Mesenchymal stem cell (in vitro differentiated cells and primary cell): ENCODE measurements at regions not wholly inside any gene's neighbourhood (a gene's known extent, or its start where the extent isn't known, plus 50 kb on each side); places are given as distances from the start of the nearest gene placed in this dataset.
A peak's percentile ranks its signal among the peaks of the same experiment; 100 is the strongest.
"Not testable (repeated sequence)": the region's sequence is repeated elsewhere in the genome, so short reads cannot be mapped to it uniquely, and the experiment has no call there.

ENCODE experiments used
- DNase-seq: peaks from one replicate; pipeline ENCODE4 v3.0.0-alpha.2; 2013
- H2AFZ ChIP-seq: one replicate; pipeline ENCODE4 v1.6.1; 2013; ENCODE audit warnings: low read depth, mild to moderate bottlenecking, control low read depth, inconsistent platforms, low read length, moderate library complexity
- H2AK5ac ChIP-seq: 2 replicates; pipeline ENCODE4 v1.6.1; 2013; ENCODE audit warnings: low read length, moderate library complexity, mild to moderate bottlenecking, inconsistent platforms; ENCODE audit not compliant: severe bottlenecking
- H2BK120ac ChIP-seq: one replicate; pipeline ENCODE4 v1.6.1; 2013; ENCODE audit warnings: low read depth, mild to moderate bottlenecking, inconsistent platforms, low read length, moderate library complexity
- H2BK12ac ChIP-seq, 2 experiments: one replicate each; pipeline ENCODE4 v1.6.1; 2013; ENCODE audit warnings: inconsistent platforms in 2 of 2, low read length in 2 of 2, mild to moderate bottlenecking in 2 of 2, moderate library complexity in 2 of 2, control low read depth in 1 of 2
- H2BK15ac ChIP-seq: one replicate; pipeline ENCODE4 v1.6.1; 2013; ENCODE audit warnings: mild to moderate bottlenecking, low read depth, inconsistent platforms; ENCODE audit not compliant: poor library complexity, severe bottlenecking
- H2BK5ac ChIP-seq: 2 replicates; pipeline ENCODE4 v1.6.1; 2013; ENCODE audit warnings: low read depth, mild to moderate bottlenecking, low read length, control low read depth, inconsistent platforms; ENCODE audit not compliant: poor library complexity, severe bottlenecking
- H3K14ac ChIP-seq, 2 experiments: one replicate each; pipeline ENCODE4 v1.6.1; 2013; ENCODE audit warnings: inconsistent platforms in 2 of 2, low read length in 2 of 2, control low read depth in 1 of 2, mild to moderate bottlenecking in 1 of 2, moderate library complexity in 1 of 2
- H3K18ac ChIP-seq, 2 experiments: one replicate each; pipeline ENCODE4 v1.6.1; 2013; ENCODE audit warnings: inconsistent platforms in 2 of 2, low read length in 2 of 2, control low read depth in 1 of 2, low read depth in 1 of 2, mild to moderate bottlenecking in 1 of 2
- H3K23ac ChIP-seq, 2 experiments: one replicate each; pipeline ENCODE4 v1.6.1; 2013; ENCODE audit warnings: inconsistent platforms in 2 of 2, low read length in 2 of 2, mild to moderate bottlenecking in 2 of 2, moderate library complexity in 2 of 2, control low read depth in 1 of 2
- H3K27ac ChIP-seq: 2 replicates; pipeline ENCODE4 v1.5.1; 2013; ENCODE audit warnings: mild to moderate bottlenecking, moderate library complexity, low read length, control low read depth, inconsistent platforms; ENCODE audit not compliant: poor library complexity, severe bottlenecking
- H3K27me3 ChIP-seq, 2 experiments: 2 replicates each; pipeline versions ENCODE4 v1.6.1 to v1.7.0; 2013; ENCODE audit warnings: low read length in 2 of 2, mild to moderate bottlenecking in 2 of 2, moderate library complexity in 2 of 2, control low read depth in 1 of 2, inconsistent platforms in 1 of 2; ENCODE audit not compliant: control insufficient read depth in 1 of 2, insufficient read depth in 1 of 2
- H3K36me3 ChIP-seq, 2 experiments: 2 replicates each; pipeline versions ENCODE4 v1.6.1 to v1.7.0; 2013; ENCODE audit warnings: low read length in 2 of 2, control low read depth in 1 of 2, inconsistent platforms in 1 of 2, low read depth in 1 of 2, mild to moderate bottlenecking in 1 of 2; ENCODE audit not compliant: insufficient read depth in 2 of 2, control insufficient read depth in 1 of 2
- H3K4ac ChIP-seq, 2 experiments: one replicate each; pipeline ENCODE4 v1.6.1; 2013; ENCODE audit warnings: inconsistent platforms in 2 of 2, low read length in 2 of 2, mild to moderate bottlenecking in 2 of 2, moderate library complexity in 2 of 2, control low read depth in 1 of 2, low read depth in 1 of 2
- H3K4me1 ChIP-seq: 2 replicates; pipeline ENCODE4 v1.6.1; 2013; ENCODE audit warnings: low read depth, low read length, control low read depth; ENCODE audit not compliant: control insufficient read depth, insufficient read depth
- H3K4me2 ChIP-seq: 2 replicates; pipeline ENCODE4 v1.6.1; 2013; ENCODE audit warnings: low read length, mild to moderate bottlenecking, inconsistent platforms; ENCODE audit not compliant: poor library complexity, severe bottlenecking
- H3K4me3 ChIP-seq, 2 experiments: 2 replicates each; pipeline versions ENCODE4 v1.5.1 to v1.7.0; 2013; ENCODE audit warnings: low read length in 2 of 2, mild to moderate bottlenecking in 2 of 2, control low read depth in 1 of 2, low read depth in 1 of 2; ENCODE audit not compliant: insufficient read depth in 1 of 2
- H3K79me1 ChIP-seq: replicated peaks from 2 replicates; pipeline ENCODE4 v1.6.1; 2013; ENCODE audit warnings: mild to moderate bottlenecking, control low read depth, low read length, inconsistent platforms; ENCODE audit not compliant: poor library complexity, severe bottlenecking
- H3K9ac ChIP-seq: 2 replicates; pipeline ENCODE4 v1.7.0; 2013; ENCODE audit warnings: mild to moderate bottlenecking, low read length, moderate library complexity
- H3K9me3 ChIP-seq: 2 replicates; pipeline ENCODE4 v1.7.0; 2013; ENCODE audit warnings: mild to moderate bottlenecking, low read length; ENCODE audit not compliant: control insufficient read depth
- H4K8ac ChIP-seq: one replicate; pipeline ENCODE4 v1.6.1; 2013; ENCODE audit warnings: inconsistent platforms, mild to moderate bottlenecking, low read length, moderate library complexity
- H4K91ac ChIP-seq: one replicate; pipeline ENCODE4 v1.6.1; 2013; ENCODE audit warnings: mild to moderate bottlenecking, low read length, inconsistent platforms
- WGBS: methylation state at CpG from one replicate; pipeline ENCODE4 v1.1.7; 2013; ENCODE audit warnings: mixed read lengths; 5-methylcytosine and 5-hydroxymethylcytosine counted together

GRCh38 chr6:63510849-63511248, 61.4 kb upstream of the LOC128125822 start:
- Histone ChIP-seq H3K4me1 (no peaks in the 10 kb centered on the region), H2BK5ac (no peak overlapping the region), H2AFZ (no peak overlapping the region), H3K27ac (no peak overlapping the region), H3K4me2 (no peak overlapping the region), H4K91ac (no peak overlapping the region), H2AK5ac (no peak overlapping the region), H3K9me3 (no peaks in the 10 kb centered on the region), H3K36me3 (no peaks in the 10 kb centered on the region), H2BK120ac (no peak overlapping the region), H3K18ac (no peak overlapping the region), H2BK15ac (no peak overlapping the region), H3K4ac (no peak overlapping the region), H3K4me3 (no peak overlapping the region), H3K27me3 (no peaks in the 10 kb centered on the region), H3K14ac (no peak overlapping the region), H3K23ac (no peak overlapping the region), H3K9ac (no peak overlapping the region), H4K8ac (no peak overlapping the region), H2BK12ac (peak overlapping the region in 1 of 2 experiments; percentile 8), H3K79me1 (no peaks in the 10 kb centered on the region)
- DNase-seq = no peak
- 85% methylated on average over 3 of the region's 4 CpGs for WGBS

- Histone ChIP-seq H2AK5ac (no peak overlapping the region), H2BK120ac (no peak overlapping the region), H2BK12ac (peak overlapping the region in 1 of 2 experiments; percentile 63), H3K9ac (no peak overlapping the region), H3K27ac (no peak overlapping the region), H4K8ac (no peak overlapping the region), H3K27me3 (no peaks in the 10 kb centered on the region), H2BK15ac (no peak overlapping the region), H4K91ac (no peak overlapping the region), H3K4ac (no peak overlapping the region), H3K23ac (no peak overlapping the region), H3K4me3 (no peak overlapping the region), H3K18ac (no peak overlapping the region), H3K4me2 (no peak overlapping the region), H3K14ac (no peak overlapping the region), H3K9me3 (no peaks in the 10 kb centered on the region), H3K36me3 (no peaks in the 10 kb centered on the region), H3K4me1 (no peaks in the 10 kb centered on the region), H2BK5ac (no peak overlapping the region), H2AFZ (no peak overlapping the region), H3K79me1 (no peaks in the 10 kb centered on the region)
- 75% methylated on average over 1 of the region's 4 CpGs for WGBS
- DNase-seq = no peak
These were observed 57.6 kb upstream of the LOC128125822 start for GRCh38 chr6:63514488-63515173.

GRCh38 chr6:63515227-63515626, 57.1 kb upstream of the LOC128125822 start:
- H3K4me2 ChIP-seq, H3K4me3 ChIP-seq, H2BK12ac ChIP-seq, H3K4ac ChIP-seq, H2BK5ac ChIP-seq, H4K8ac ChIP-seq, H3K9me3 ChIP-seq, H3K14ac ChIP-seq, H3K23ac ChIP-seq, H2AK5ac ChIP-seq, H3K18ac ChIP-seq, H3K36me3 ChIP-seq, H2AFZ ChIP-seq, H2BK120ac ChIP-seq, H3K27me3 ChIP-seq, H3K27ac ChIP-seq, H3K9ac ChIP-seq, H4K91ac ChIP-seq, H3K79me1 ChIP-seq, H3K4me1 ChIP-seq, H2BK15ac ChIP-seq, DNase-seq: not testable (repeated sequence)
- WGBS = 92% methylated on average over 2 of the region's 5 CpGs

- Histone ChIP-seq H2BK12ac (no peak overlapping the region), H3K4me3 (no peak overlapping the region), H3K9ac (no peak overlapping the region), H3K27ac (no peak overlapping the region), H3K23ac (no peak overlapping the region), H3K27me3 (no peaks in the 10 kb centered on the region), H3K9me3 (no peaks in the 10 kb centered on the region), H3K36me3 (no peaks in the 10 kb centered on the region), H4K8ac (no peak overlapping the region), H3K18ac (no peak overlapping the region), H4K91ac (no peak overlapping the region), H3K14ac (no peak overlapping the region), H2BK15ac (no peak overlapping the region), H3K4me1 (no peaks in the 10 kb centered on the region), H2AFZ (no peak overlapping the region), H2BK5ac (no peak overlapping the region), H3K4ac (no peak overlapping the region), H2BK120ac (no peak overlapping the region), H3K79me1 (no peaks in the 10 kb centered on the region), H2AK5ac (no peak overlapping the region), H3K4me2 (no peak overlapping the region)
- DNase-seq = peak; percentile 27
- WGBS = 83% methylated on average over 2 of the region's 2 CpGs
These were observed 55.9 kb upstream of the LOC128125822 start for GRCh38 chr6:63516186-63516944.
